Esophagus muscularis mucosa (tissue), 3 donors: ENCODE measurements at regions not wholly inside any gene's neighbourhood (a gene's known extent, or its start where the extent isn't known, plus 50 kb on each side); places are given as distances from the start of the nearest gene placed in this dataset.

ENCODE experiments used
- POLR2A ChIP-seq: fragments of 450-650 bp; IDR thresholded peaks from one replicate; pipeline ENCODE4 v1.6.1; 2017; ENCODE audit warnings: antibody characterized with exemption, moderate library complexity, mild to moderate bottlenecking, low read depth
- POLR2AphosphoS5 ChIP-seq, 2 donors: sonication (generic); formaldehyde crosslinking; IDR thresholded peaks; one replicate each; pipeline ENCODE4 v1.6.1; 2017; ENCODE audit warnings: antibody characterized with exemption in 2 of 2
- TF ChIP-seq, protein P1 (sequence below), 3 experiments: fragments of 200-600 bp in 2 of 3; fragments of 450-650 bp in 1 of 3; sonication (generic) in 2 of 3; IDR thresholded peaks; one replicate each; pipeline ENCODE4 v1.5.1; 2017 to 2019; ENCODE audit warnings: antibody characterized with exemption in 3 of 3, mild to moderate bottlenecking in 2 of 3, moderate library complexity in 1 of 3

DNA sequence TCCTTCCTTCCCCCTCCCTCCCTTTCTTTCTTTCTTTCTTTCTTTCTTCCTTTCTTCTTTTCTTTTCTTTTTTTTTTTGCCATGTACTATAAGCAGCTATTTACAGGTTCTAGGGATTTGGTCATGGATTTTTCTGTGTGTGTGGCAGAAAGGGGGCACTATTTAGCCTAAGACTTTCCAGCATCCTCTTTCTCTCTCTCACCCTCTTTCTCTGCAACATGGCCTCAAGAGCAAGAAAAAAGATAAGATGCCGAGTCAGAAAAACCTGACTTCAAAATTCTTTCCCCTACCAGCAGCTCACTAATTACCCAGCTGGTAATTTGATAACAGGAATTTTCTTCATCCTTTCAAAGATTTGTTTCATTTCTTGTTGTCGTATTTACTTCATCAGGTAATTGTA lies 458.3 kb upstream of the ADAMTS5 start:
- TF ChIP-seq, protein P1, sequence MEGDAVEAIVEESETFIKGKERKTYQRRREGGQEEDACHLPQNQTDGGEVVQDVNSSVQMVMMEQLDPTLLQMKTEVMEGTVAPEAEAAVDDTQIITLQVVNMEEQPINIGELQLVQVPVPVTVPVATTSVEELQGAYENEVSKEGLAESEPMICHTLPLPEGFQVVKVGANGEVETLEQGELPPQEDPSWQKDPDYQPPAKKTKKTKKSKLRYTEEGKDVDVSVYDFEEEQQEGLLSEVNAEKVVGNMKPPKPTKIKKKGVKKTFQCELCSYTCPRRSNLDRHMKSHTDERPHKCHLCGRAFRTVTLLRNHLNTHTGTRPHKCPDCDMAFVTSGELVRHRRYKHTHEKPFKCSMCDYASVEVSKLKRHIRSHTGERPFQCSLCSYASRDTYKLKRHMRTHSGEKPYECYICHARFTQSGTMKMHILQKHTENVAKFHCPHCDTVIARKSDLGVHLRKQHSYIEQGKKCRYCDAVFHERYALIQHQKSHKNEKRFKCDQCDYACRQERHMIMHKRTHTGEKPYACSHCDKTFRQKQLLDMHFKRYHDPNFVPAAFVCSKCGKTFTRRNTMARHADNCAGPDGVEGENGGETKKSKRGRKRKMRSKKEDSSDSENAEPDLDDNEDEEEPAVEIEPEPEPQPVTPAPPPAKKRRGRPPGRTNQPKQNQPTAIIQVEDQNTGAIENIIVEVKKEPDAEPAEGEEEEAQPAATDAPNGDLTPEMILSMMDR (IDR thresholded peaks at IDR 0.05): no peak
- TF ChIP-seq POLR2AphosphoS5 (IDR thresholded peaks at IDR 0.05) (no peak), POLR2A (no peak)
